ENCODE measurements at regions not wholly inside any gene's neighbourhood (a gene's known extent, or its start where the extent isn't known, plus 50 kb on each side); places are given as distances from the start of the nearest gene placed in this dataset.

DNA sequence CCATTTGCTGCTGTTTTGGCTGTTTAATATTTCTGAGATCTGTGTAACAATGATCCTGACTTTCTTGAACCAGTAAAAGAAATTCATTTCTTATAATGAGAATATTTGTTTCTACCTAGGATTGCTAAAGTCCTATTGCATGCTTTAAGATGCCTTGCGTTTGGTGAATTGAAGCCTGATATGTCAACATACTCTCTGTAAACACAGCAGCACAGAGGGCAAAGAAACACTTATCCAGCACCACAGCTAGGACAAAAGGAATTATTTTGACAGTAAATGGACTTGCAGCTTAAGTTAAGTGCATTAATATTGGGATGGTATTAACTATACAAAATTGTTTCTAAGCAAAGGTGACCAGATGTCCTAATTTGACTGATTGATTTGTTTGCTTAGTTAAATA, 2031.2 kb upstream of the CDH6 start:
- Mint-ChIP-seq H3K4me1 (no peaks in the 10 kb centered on the region), H3K9me3 (peaks cover 13 to 23% of the 10 kb centered on the region in 2 donors)

DNA sequence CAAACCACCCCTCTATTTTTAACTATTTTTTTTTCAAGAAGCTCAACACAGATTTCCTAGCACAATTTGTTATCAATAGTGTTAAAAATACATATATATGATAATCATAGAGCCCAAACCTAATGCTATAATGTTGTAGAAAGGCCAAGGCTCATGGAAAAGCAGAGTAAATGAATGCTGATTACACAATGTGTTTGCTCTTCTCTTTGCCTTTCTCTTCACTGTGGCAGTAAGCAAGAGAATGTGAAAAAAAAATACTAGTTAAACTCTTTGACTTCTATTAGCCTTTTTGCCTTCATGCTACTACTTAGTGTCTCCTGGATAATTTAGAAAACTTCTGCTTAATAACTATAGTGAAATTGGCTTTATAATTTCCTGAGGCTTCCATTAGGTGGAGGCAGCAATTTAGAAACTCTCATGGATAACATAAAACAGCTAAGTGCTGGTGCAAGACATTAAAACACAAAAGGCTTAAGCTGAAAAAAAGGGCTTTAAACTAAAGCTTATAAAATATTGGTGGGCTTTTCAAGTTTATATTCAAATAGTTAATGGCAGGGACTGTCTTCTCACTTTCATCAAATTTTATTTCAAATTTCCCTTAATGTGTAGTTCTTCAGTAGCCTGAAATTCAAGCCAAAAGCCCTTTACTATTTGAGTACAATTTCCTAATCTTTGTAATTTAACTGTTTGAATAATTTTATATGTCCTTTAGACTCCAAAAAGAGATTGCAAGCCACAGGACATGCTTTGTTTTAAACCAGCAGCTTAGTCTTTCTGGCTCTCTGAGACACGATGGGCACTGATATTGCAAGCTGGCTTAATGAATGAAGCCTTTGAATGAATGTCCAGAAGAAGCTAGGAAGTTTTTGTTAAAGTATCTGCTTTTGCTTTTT, 2031.8 kb upstream of the CDH6 start:
- no peak for ATAC-seq
- Mint-ChIP-seq H3K9me3 (peaks cover 13 to 25% of the 10 kb centered on the region in 2 donors), H3K4me3 (no peak overlapping the region), H3K4me1 (no peaks in the 10 kb centered on the region), H3K27ac (no peak overlapping the region), H3K36me3 (peaks cover 14% of the 10 kb centered on the region), H3K27me3 (ENCODE audit: low read depth in 2 of 2) (no peaks in the 10 kb centered on the region)
- WGBS (ENCODE audit: insufficient coverage): 73% methylated on average over 1 of the region's 1 CpG
- no peaks in the 10 kb centered on the region for H3K4me1 ChIP-seq (ENCODE audit: control insufficient read depth, insufficient read depth, low read length)
- no peaks in the 10 kb centered on the region for H3K27me3 ChIP-seq (ENCODE audit: control insufficient read depth, insufficient read depth, low read length)
- no peaks in the 10 kb centered on the region for H3K9me3 ChIP-seq (ENCODE audit: control insufficient read depth, insufficient read depth, low read length)
- no peak for DNase-seq
- H3K4me3 ChIP-seq (ENCODE audit: low read length): no peak overlapping the region
- no peaks in the 10 kb centered on the region for H3K36me3 ChIP-seq (ENCODE audit: control insufficient read depth, insufficient read depth, low read length)
- TF ChIP-seq, protein P1, sequence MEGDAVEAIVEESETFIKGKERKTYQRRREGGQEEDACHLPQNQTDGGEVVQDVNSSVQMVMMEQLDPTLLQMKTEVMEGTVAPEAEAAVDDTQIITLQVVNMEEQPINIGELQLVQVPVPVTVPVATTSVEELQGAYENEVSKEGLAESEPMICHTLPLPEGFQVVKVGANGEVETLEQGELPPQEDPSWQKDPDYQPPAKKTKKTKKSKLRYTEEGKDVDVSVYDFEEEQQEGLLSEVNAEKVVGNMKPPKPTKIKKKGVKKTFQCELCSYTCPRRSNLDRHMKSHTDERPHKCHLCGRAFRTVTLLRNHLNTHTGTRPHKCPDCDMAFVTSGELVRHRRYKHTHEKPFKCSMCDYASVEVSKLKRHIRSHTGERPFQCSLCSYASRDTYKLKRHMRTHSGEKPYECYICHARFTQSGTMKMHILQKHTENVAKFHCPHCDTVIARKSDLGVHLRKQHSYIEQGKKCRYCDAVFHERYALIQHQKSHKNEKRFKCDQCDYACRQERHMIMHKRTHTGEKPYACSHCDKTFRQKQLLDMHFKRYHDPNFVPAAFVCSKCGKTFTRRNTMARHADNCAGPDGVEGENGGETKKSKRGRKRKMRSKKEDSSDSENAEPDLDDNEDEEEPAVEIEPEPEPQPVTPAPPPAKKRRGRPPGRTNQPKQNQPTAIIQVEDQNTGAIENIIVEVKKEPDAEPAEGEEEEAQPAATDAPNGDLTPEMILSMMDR (IDR thresholded peaks at IDR 0.05): no peak
- H3K27ac ChIP-seq (ENCODE audit: low read length): no peak overlapping the region
- intact Hi-C loops (cut with micrococcal nuclease): no loop called here

More for the DNA sequence above, 2031.2 kb upstream of the CDH6 start:
- no peak overlapping the region for H3K27ac ChIP-seq (ENCODE audit: low read length)
- H3K4me1 ChIP-seq (ENCODE audit: control insufficient read depth, insufficient read depth, low read length): no peaks in the 10 kb centered on the region
- H3K27me3 ChIP-seq (ENCODE audit: control insufficient read depth, insufficient read depth, low read length): no peaks in the 10 kb centered on the region
- H3K9me3 ChIP-seq (ENCODE audit: control insufficient read depth, insufficient read depth, low read length): peaks cover 3% of the 10 kb centered on the region
- Mint-ChIP-seq H3K27ac (no peak overlapping the region), H3K36me3 (peaks cover 14% of the 10 kb centered on the region), H3K27me3 (ENCODE audit: low read depth in 2 of 2) (no peaks in the 10 kb centered on the region), H3K4me3 (no peak overlapping the region)
- no peaks in the 10 kb centered on the region for H3K36me3 ChIP-seq (ENCODE audit: control insufficient read depth, insufficient read depth, low read length)
- DNase-seq (no peak), ATAC-seq (no peak)
- WGBS (ENCODE audit: insufficient coverage): 78% methylated on average over 1 of the region's 1 CpG
- TF ChIP-seq, protein P1 (IDR thresholded peaks at IDR 0.05): no peak
- H3K4me3 ChIP-seq (ENCODE audit: low read length): no peak overlapping the region
- intact Hi-C loops (cut with micrococcal nuclease): no loop called here

DNA sequence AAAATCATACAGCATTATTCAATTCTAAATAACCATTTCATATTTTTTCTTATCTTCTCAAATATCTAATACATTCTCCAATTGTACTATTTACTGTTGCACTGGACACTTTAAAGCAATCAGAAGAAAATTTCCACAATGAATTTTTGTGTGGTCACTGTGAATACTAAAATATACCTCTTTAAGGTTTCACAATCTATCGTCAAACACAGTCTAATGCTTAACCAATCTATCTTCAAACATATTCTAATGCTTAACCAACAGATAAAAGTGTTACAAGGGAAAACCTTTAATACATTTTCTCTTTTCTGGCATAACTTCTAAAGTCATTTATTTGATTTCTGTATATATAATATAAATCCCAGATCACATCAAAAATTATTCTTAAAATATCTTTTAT, 2035.5 kb upstream of the CDH6 start:
- H3K4me3 Mint-ChIP-seq: no peak overlapping the region
- no peaks in the 10 kb centered on the region for H3K4me1 ChIP-seq (ENCODE audit: control insufficient read depth, insufficient read depth, low read length)
- no peak overlapping the region for H3K27ac ChIP-seq (ENCODE audit: low read length)
- H3K36me3 Mint-ChIP-seq: peaks cover 14% of the 10 kb centered on the region
- no peaks in the 10 kb centered on the region for H3K27me3 Mint-ChIP-seq (ENCODE audit: low read depth in 2 of 2)
- no peak overlapping the region for H3K27ac Mint-ChIP-seq
- TF ChIP-seq, protein P1 (IDR thresholded peaks at IDR 0.05): no peak
- DNase-seq (no peak), ATAC-seq (no peak)
- H3K9me3 ChIP-seq (ENCODE audit: control insufficient read depth, insufficient read depth, low read length): no peaks in the 10 kb centered on the region
- WGBS (ENCODE audit: insufficient coverage): no CpG with 5 or more reads among the region's 1 CpG
- peaks cover 17 to 32% of the 10 kb centered on the region in 2 donors for H3K9me3 Mint-ChIP-seq
- no peaks in the 10 kb centered on the region for H3K27me3 ChIP-seq (ENCODE audit: control insufficient read depth, insufficient read depth, low read length)
- no peak overlapping the region for H3K4me3 ChIP-seq (ENCODE audit: low read length)
- no peaks in the 10 kb centered on the region for H3K36me3 ChIP-seq (ENCODE audit: control insufficient read depth, insufficient read depth, low read length)
- intact Hi-C loops (cut with micrococcal nuclease): no loop called here
- H3K4me1 Mint-ChIP-seq: no peaks in the 10 kb centered on the region
